ENCODE measurements at regions not wholly inside any gene's neighbourhood (a gene's known extent, or its start where the extent isn't known, plus 50 kb on each side); places are given as distances from the start of the nearest gene placed in this dataset.

DNA sequence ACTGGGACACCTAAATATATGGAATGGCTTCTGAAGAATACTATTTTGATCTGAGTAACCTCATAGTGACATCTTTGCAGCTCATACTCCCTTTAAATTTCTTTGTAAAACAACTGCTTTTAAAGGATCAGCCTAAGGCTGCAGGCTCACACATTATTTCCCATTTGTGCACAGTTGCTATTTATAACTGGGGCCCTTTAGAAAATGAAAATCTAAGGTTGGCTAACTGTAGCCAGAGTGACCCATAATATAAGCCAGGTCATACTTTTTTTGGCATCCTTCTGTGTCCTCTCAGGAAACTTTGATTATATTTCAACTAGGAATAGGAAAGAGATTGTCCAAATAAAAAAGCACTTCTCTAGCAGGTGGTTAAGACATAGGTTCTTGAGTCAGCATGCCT is 123.6 kb upstream of the RASGEF1B start:
- DNase-seq: no peak
- Mint-ChIP-seq H3K27me3 (ENCODE audit: unreplicated experiment) (peaks cover 2% of the 10 kb centered on the region), H3K4me1 (ENCODE audit: low read depth, unreplicated experiment) (peaks cover 24% of the 10 kb centered on the region), H3K9me3 (ENCODE audit: unreplicated experiment) (no peaks in the 10 kb centered on the region), H3K27ac (ENCODE audit: unreplicated experiment) (no peak overlapping the region), H3K36me3 (ENCODE audit: unreplicated experiment) (peaks cover 9% of the 10 kb centered on the region), H3K4me3 (ENCODE audit: unreplicated experiment) (no peak overlapping the region)
- TF ChIP-seq, protein P1, sequence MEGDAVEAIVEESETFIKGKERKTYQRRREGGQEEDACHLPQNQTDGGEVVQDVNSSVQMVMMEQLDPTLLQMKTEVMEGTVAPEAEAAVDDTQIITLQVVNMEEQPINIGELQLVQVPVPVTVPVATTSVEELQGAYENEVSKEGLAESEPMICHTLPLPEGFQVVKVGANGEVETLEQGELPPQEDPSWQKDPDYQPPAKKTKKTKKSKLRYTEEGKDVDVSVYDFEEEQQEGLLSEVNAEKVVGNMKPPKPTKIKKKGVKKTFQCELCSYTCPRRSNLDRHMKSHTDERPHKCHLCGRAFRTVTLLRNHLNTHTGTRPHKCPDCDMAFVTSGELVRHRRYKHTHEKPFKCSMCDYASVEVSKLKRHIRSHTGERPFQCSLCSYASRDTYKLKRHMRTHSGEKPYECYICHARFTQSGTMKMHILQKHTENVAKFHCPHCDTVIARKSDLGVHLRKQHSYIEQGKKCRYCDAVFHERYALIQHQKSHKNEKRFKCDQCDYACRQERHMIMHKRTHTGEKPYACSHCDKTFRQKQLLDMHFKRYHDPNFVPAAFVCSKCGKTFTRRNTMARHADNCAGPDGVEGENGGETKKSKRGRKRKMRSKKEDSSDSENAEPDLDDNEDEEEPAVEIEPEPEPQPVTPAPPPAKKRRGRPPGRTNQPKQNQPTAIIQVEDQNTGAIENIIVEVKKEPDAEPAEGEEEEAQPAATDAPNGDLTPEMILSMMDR (IDR thresholded peaks at IDR 0.05; ENCODE audit: partially characterized antibody, unreplicated experiment): no peak

GRCh38 chr4:81594490-81595159 is 122.9 kb upstream of the RASGEF1B start:
- H3K27ac Mint-ChIP-seq (ENCODE audit: unreplicated experiment): no peak overlapping the region
- TF ChIP-seq, protein P1 (IDR thresholded peaks at IDR 0.05; ENCODE audit: partially characterized antibody, unreplicated experiment): no peak
- peaks cover 17% of the 10 kb centered on the region for H3K4me1 Mint-ChIP-seq (ENCODE audit: low read depth, unreplicated experiment)

GRCh38 chr4:81592701-81593100 is 121.0 kb upstream of the RASGEF1B start:
- no peak overlapping the region for H3K4me3 Mint-ChIP-seq (ENCODE audit: unreplicated experiment)
- H3K9me3 Mint-ChIP-seq (ENCODE audit: unreplicated experiment): no peaks in the 10 kb centered on the region
- peaks cover 14% of the 10 kb centered on the region for H3K4me1 Mint-ChIP-seq (ENCODE audit: low read depth, unreplicated experiment)
- H3K27me3 Mint-ChIP-seq (ENCODE audit: unreplicated experiment): peaks cover 2% of the 10 kb centered on the region
- H3K36me3 Mint-ChIP-seq (ENCODE audit: unreplicated experiment): peaks cover 9% of the 10 kb centered on the region
- H3K27ac Mint-ChIP-seq (ENCODE audit: unreplicated experiment): no peak overlapping the region
- TF ChIP-seq, protein P1 (IDR thresholded peaks at IDR 0.05; ENCODE audit: partially characterized antibody, unreplicated experiment): no peak
- DNase-seq: no peak

More at GRCh38 chr4:81594490-81595159, 122.9 kb upstream of the RASGEF1B start:
- Mint-ChIP-seq H3K9me3 (ENCODE audit: unreplicated experiment) (no peaks in the 10 kb centered on the region), H3K27me3 (ENCODE audit: unreplicated experiment) (peaks cover 2% of the 10 kb centered on the region), H3K4me3 (ENCODE audit: unreplicated experiment) (no peak overlapping the region), H3K36me3 (ENCODE audit: unreplicated experiment) (peaks cover 9% of the 10 kb centered on the region)
- DNase-seq: no peak

GRCh38 chr4:81590596-81590995 is 118.9 kb upstream of the RASGEF1B start:
- TF ChIP-seq, protein P1 (IDR thresholded peaks at IDR 0.05; ENCODE audit: partially characterized antibody, unreplicated experiment): no peak
- H3K27me3 Mint-ChIP-seq (ENCODE audit: unreplicated experiment): peaks cover 2% of the 10 kb centered on the region
- no peak overlapping the region for H3K27ac Mint-ChIP-seq (ENCODE audit: unreplicated experiment)
- no peaks in the 10 kb centered on the region for H3K9me3 Mint-ChIP-seq (ENCODE audit: unreplicated experiment)
- peaks cover 14% of the 10 kb centered on the region for H3K4me1 Mint-ChIP-seq (ENCODE audit: low read depth, unreplicated experiment)
- peaks cover 9% of the 10 kb centered on the region for H3K36me3 Mint-ChIP-seq (ENCODE audit: unreplicated experiment)
- H3K4me3 Mint-ChIP-seq (ENCODE audit: unreplicated experiment): no peak overlapping the region
- no peak for DNase-seq

DNA sequence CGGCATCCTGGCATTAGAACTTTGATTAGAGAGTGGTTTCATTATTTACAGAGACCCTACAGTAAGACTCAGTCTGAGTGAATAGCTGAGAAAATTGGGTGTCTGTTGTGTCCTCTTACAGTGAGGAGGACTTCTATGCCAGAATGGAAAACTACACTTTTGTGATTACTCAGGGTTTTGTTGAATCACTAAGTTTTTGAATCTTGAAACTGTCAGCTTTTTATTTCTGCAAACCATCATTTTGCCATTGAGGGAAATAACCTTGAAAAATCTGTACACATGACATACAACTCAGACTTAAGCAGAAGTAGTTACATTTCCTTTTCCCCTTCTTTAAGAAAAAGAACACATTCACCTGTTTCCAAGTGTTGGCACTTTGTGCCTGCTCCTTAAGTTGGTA is 117.6 kb upstream of the RASGEF1B start:
- H3K27ac Mint-ChIP-seq (ENCODE audit: unreplicated experiment): no peak overlapping the region
- TF ChIP-seq, protein P1 (IDR thresholded peaks at IDR 0.05; ENCODE audit: partially characterized antibody, unreplicated experiment): no peak
- peaks cover 2% of the 10 kb centered on the region for H3K27me3 Mint-ChIP-seq (ENCODE audit: unreplicated experiment)
- H3K9me3 Mint-ChIP-seq (ENCODE audit: unreplicated experiment): no peaks in the 10 kb centered on the region
- H3K4me3 Mint-ChIP-seq (ENCODE audit: unreplicated experiment): no peak overlapping the region
- H3K4me1 Mint-ChIP-seq (ENCODE audit: low read depth, unreplicated experiment): peaks cover 12% of the 10 kb centered on the region
- H3K36me3 Mint-ChIP-seq (ENCODE audit: unreplicated experiment): peaks cover 9% of the 10 kb centered on the region
- DNase-seq: no peak
